SK-N-SH (cell line): ENCODE measurements at regions not wholly inside any gene's neighbourhood (a gene's known extent, or its start where the extent isn't known, plus 50 kb on each side); places are given as distances from the start of the nearest gene placed in this dataset.

Experiments
- CTCF ChIA-PET: fragments of 300-600, 350-600 bp; formaldehyde crosslinking; extraction: SDS; loops from one replicate; lab custom pipeline; 2021; lab: Yijun Ruan, JAX
- POLR2A ChIA-PET: fragments of 350-600 bp; sonication (Branson Sonifier 250); formaldehyde crosslinking; extraction: SDS; loops from one replicate; lab custom pipeline; 2020; ENCODE audit warnings: antibody characterized with exemption, inconsistent platforms; lab: Yijun Ruan, JAX
- DNase-seq: peaks from one replicate; pipeline ENCODE4 v3.0.0; 2012
- H2AFZ ChIP-seq: fragments of 200-600 bp; sonication (generic); 2 replicates; pipeline ENCODE4 v1.8.1; 2016; ENCODE audit warnings: antibody characterized with exemption, mild to moderate bottlenecking, low read depth
- H3F3A ChIP-seq: fragments of 200-600 bp; sonication (generic); replicated peaks from 2 replicates; pipeline ENCODE3; 2016; ENCODE audit warnings: antibody characterized with exemption, mild to moderate bottlenecking; ENCODE audit not compliant: insufficient read depth
- H3K27ac ChIP-seq, 2 experiments: fragments of 200-500 bp in 1 of 2; fragments of 200-600 bp in 1 of 2; sonication (Bioruptor generic) in 1 of 2; sonication (generic), shearing (Covaris generic) in 1 of 2; 2 replicates each; pipeline versions ENCODE4 v1.5.1 to v1.6.1; 2014 to 2016; ENCODE audit warnings: low read depth in 2 of 2, inconsistent platforms in 1 of 2, low read length in 1 of 2, mild to moderate bottlenecking in 1 of 2, mixed read lengths in 1 of 2
- H3K27me3 ChIP-seq: fragments of 200-600 bp; sonication (generic), shearing (Covaris generic); 2 replicates; pipeline ENCODE4 v1.6.1; 2016; ENCODE audit warnings: mixed run types; ENCODE audit not compliant: insufficient read depth
- H3K36me3 ChIP-seq, 2 experiments: fragments of 200-500 bp in 1 of 2; fragments of 200-600 bp in 1 of 2; sonication (Bioruptor generic) in 1 of 2; sonication (generic) in 1 of 2; replicated peaks in 1 of 2; 2 replicates each; pipeline versions ENCODE3 to v1.5.1; 2014 to 2016; ENCODE audit warnings: low read length in 1 of 2, mild to moderate bottlenecking in 1 of 2; ENCODE audit not compliant: insufficient read depth in 2 of 2, control insufficient read depth in 1 of 2
- H3K4me1 ChIP-seq, 2 experiments: fragments of 200-500 bp in 1 of 2; fragments of 200-600 bp in 1 of 2; sonication (Bioruptor generic) in 1 of 2; sonication (generic), shearing (Covaris generic) in 1 of 2; 2 replicates each; pipeline versions ENCODE4 v1.5.1 to v1.6.1; 2014 to 2016; ENCODE audit warnings: low read depth in 1 of 2, low read length in 1 of 2, mixed run types in 1 of 2; ENCODE audit not compliant: insufficient read depth in 2 of 2, control insufficient read depth in 1 of 2
- H3K4me2 ChIP-seq: fragments of 200-600 bp; sonication (generic), shearing (Covaris generic); 2 replicates; pipeline ENCODE4 v1.6.1; 2017; ENCODE audit warnings: mixed run types
- H3K4me3 ChIP-seq, 2 experiments: fragments of 200-500 bp in 1 of 2; fragments of 200-600 bp in 1 of 2; sonication (Bioruptor generic) in 1 of 2; sonication (generic), shearing (Covaris generic) in 1 of 2; 2 replicates each; pipeline versions ENCODE4 v1.5.1 to v1.8.1; 2014 to 2016; ENCODE audit warnings: low read depth in 2 of 2, inconsistent platforms in 1 of 2, low read length in 1 of 2, mild to moderate bottlenecking in 1 of 2, mixed read lengths in 1 of 2, moderate library complexity in 1 of 2
- H3K79me2 ChIP-seq: fragments of 200-600 bp; sonication (generic); 2 replicates; pipeline ENCODE4 v1.8.1; 2017; ENCODE audit warnings: mild to moderate bottlenecking; ENCODE audit not compliant: insufficient read depth
- H3K9ac ChIP-seq: fragments of 200-600 bp; sonication (generic); 2 replicates; pipeline ENCODE4 v1.6.1; 2017; ENCODE audit warnings: mixed run types
- H3K9me2 ChIP-seq: fragments of 200-600 bp; sonication (generic); 2 replicates; pipeline ENCODE4 v1.6.1; 2017; ENCODE audit warnings: mixed run types
- H3K9me3 ChIP-seq: fragments of 200-600 bp; sonication (generic); 2 replicates; pipeline ENCODE4 v1.6.1; 2017; ENCODE audit warnings: mixed run types, mild to moderate bottlenecking, moderate library complexity
- H4K20me1 ChIP-seq: fragments of 200-600 bp; sonication (generic); 2 replicates; pipeline ENCODE4 v1.6.1; 2017; ENCODE audit warnings: mild to moderate bottlenecking, mixed run types; ENCODE audit not compliant: insufficient read depth
- EZH2phosphoT487 ChIP-seq: fragments of 200-600 bp; sonication (generic); IDR thresholded peaks from 2 replicates; pipeline ENCODE4 v1.6.1; 2017; ENCODE audit warnings: low read depth, mixed run types, mild to moderate bottlenecking, antibody characterized with exemption, moderate library complexity, borderline replicate concordance
- FOXM1 ChIP-seq: IDR thresholded peaks from 2 replicates; pipeline ENCODE4 v1.4.0; 2012; ENCODE audit warnings: low read depth, mild to moderate bottlenecking
- GATA2 ChIP-seq: sonication (generic); formaldehyde crosslinking; IDR thresholded peaks from 2 replicates; pipeline ENCODE4 v1.5.0; 2020; ENCODE audit warnings: mild to moderate bottlenecking, missing genetic modification reagents
- NFIC ChIP-seq: IDR thresholded peaks from 2 replicates; pipeline ENCODE4 v1.4.0; 2012; ENCODE audit warnings: borderline replicate concordance
- RCOR1 ChIP-seq: fragments of 150-350 bp; IDR thresholded peaks from 2 replicates; pipeline ENCODE4 v1.6.1; 2017; ENCODE audit warnings: antibody characterized with exemption, low read length
- SIN3A ChIP-seq: IDR thresholded peaks from 2 replicates; pipeline ENCODE4 v1.6.1; 2012; ENCODE audit warnings: low read depth, mild to moderate bottlenecking, low read length, moderate library complexity, borderline replicate concordance
- TAF1 ChIP-seq: IDR thresholded peaks from 2 replicates; pipeline ENCODE4 v1.6.1; 2012; ENCODE audit warnings: low read depth, mild to moderate bottlenecking, low read length, moderate library complexity, borderline replicate concordance
- YY1 ChIP-seq: IDR thresholded peaks from 2 replicates; pipeline ENCODE4 v1.4.0; 2012; ENCODE audit warnings: low read depth, mild to moderate bottlenecking
- WGBS: methylation state at CpG from one replicate; pipeline ENCODE4 v1.1.6; 2017; ENCODE audit warnings: low lambda C conversion rate; 5-methylcytosine and 5-hydroxymethylcytosine counted together
- TF ChIP-seq, protein P1 (sequence below): fragments of 200-600 bp; sonication (generic); IDR thresholded peaks from 2 replicates; pipeline ENCODE4 v1.6.1; 2017; ENCODE audit warnings: antibody characterized with exemption, mild to moderate bottlenecking, moderate library complexity
- TF ChIP-seq, protein P2 (sequence below): IDR thresholded peaks from 2 replicates; pipeline ENCODE4 v1.4.0; 2012; ENCODE audit warnings: low read depth
- TF ChIP-seq, protein P3 (sequence below): IDR thresholded peaks from 2 replicates; pipeline ENCODE4 v1.6.1; 2012; ENCODE audit warnings: mild to moderate bottlenecking, low read depth, low read length, moderate library complexity

DNA sequence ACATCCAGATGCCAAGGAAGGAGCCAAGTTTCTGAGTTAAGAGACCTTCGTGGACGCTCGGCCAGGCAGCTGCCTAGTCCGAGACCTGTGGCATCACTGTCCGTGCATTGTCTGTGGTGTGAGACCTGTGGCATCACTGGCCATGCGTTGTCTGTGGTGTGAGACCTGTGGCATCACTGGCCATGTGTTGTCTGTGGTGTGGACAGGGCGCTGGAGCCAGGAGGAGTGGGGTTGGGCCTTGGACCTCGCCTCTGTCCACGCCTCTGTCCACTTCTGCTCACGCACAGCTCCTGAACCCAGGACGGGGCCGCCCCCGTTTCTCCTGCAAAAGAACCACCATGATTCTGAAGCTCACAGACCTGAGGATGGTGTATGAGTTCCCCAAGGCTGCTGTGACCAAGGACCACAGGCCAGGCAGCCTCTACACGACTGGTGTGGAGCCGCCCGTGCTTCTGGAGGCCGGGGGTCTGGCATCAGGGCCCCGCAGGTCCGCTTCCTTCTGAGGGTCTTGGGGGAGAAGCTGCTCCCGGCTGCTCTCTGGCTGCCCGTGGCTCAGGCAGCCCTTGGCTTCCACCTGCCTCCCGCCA is 1218.3 kb downstream of the BRD1 start:
- no peak overlapping the region for H3K4me2 ChIP-seq
- no peaks in the 10 kb centered on the region; the same call in 1 of the 2 replicates for H3K27me3 ChIP-seq
- H3K4me1 ChIP-seq: no peaks in the 10 kb centered on the region
- no peaks in the 10 kb centered on the region for H3K9me3 ChIP-seq
- no peak for DNase-seq
- no peak overlapping the region for H2AFZ ChIP-seq
- H4K20me1 ChIP-seq: no peaks in the 10 kb centered on the region
- 32% methylated on average over 11 of the region's 22 CpGs for WGBS
- CTCF ChIA-PET: interaction anchor here (1.4 kb wide), 1 partner anchor 696 kb away, joined by 3 read pairs; no protein-coding TSS in a partner anchor
- H3F3A ChIP-seq: no peaks in the 10 kb centered on the region
- H3K27ac ChIP-seq: no peak overlapping the region
- POLR2A ChIA-PET: no interaction called here
- no peak overlapping the region for H3K9ac ChIP-seq
- H3K9me2 ChIP-seq: no peaks in the 10 kb centered on the region
- no peaks in the 10 kb centered on the region for H3K36me3 ChIP-seq
- H3K4me3 ChIP-seq: no peak overlapping the region
- TF ChIP-seq, protein P1, sequence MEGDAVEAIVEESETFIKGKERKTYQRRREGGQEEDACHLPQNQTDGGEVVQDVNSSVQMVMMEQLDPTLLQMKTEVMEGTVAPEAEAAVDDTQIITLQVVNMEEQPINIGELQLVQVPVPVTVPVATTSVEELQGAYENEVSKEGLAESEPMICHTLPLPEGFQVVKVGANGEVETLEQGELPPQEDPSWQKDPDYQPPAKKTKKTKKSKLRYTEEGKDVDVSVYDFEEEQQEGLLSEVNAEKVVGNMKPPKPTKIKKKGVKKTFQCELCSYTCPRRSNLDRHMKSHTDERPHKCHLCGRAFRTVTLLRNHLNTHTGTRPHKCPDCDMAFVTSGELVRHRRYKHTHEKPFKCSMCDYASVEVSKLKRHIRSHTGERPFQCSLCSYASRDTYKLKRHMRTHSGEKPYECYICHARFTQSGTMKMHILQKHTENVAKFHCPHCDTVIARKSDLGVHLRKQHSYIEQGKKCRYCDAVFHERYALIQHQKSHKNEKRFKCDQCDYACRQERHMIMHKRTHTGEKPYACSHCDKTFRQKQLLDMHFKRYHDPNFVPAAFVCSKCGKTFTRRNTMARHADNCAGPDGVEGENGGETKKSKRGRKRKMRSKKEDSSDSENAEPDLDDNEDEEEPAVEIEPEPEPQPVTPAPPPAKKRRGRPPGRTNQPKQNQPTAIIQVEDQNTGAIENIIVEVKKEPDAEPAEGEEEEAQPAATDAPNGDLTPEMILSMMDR: no peak
- TF ChIP-seq SIN3A (no peak), RCOR1 (no peak), EZH2phosphoT487 (no peak), NFIC (no peak), FOXM1 (no peak), YY1 (no peak), GATA2 (no peak), TAF1 (no peak)
- TF ChIP-seq, protein P2, sequence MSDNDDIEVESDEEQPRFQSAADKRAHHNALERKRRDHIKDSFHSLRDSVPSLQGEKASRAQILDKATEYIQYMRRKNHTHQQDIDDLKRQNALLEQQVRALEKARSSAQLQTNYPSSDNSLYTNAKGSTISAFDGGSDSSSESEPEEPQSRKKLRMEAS: no peak
- TF ChIP-seq, protein P3, sequence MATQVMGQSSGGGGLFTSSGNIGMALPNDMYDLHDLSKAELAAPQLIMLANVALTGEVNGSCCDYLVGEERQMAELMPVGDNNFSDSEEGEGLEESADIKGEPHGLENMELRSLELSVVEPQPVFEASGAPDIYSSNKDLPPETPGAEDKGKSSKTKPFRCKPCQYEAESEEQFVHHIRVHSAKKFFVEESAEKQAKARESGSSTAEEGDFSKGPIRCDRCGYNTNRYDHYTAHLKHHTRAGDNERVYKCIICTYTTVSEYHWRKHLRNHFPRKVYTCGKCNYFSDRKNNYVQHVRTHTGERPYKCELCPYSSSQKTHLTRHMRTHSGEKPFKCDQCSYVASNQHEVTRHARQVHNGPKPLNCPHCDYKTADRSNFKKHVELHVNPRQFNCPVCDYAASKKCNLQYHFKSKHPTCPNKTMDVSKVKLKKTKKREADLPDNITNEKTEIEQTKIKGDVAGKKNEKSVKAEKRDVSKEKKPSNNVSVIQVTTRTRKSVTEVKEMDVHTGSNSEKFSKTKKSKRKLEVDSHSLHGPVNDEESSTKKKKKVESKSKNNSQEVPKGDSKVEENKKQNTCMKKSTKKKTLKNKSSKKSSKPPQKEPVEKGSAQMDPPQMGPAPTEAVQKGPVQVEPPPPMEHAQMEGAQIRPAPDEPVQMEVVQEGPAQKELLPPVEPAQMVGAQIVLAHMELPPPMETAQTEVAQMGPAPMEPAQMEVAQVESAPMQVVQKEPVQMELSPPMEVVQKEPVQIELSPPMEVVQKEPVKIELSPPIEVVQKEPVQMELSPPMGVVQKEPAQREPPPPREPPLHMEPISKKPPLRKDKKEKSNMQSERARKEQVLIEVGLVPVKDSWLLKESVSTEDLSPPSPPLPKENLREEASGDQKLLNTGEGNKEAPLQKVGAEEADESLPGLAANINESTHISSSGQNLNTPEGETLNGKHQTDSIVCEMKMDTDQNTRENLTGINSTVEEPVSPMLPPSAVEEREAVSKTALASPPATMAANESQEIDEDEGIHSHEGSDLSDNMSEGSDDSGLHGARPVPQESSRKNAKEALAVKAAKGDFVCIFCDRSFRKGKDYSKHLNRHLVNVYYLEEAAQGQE: no peak
- no peaks in the 10 kb centered on the region for H3K79me2 ChIP-seq
